ENCODE measurements at regions not wholly inside any gene's neighbourhood (a gene's known extent, or its start where the extent isn't known, plus 50 kb on each side); places are given as distances from the start of the nearest gene placed in this dataset.

- no peak overlapping the region for H3K4me3 ChIP-seq (ENCODE audit: low read depth, low read length)
- no peak for DNase-seq (ENCODE audit: low read depth)
Observed at GRCh38 chr19:31166206-31166605, 183.0 kb downstream of the TSHZ3 start.

DNA sequence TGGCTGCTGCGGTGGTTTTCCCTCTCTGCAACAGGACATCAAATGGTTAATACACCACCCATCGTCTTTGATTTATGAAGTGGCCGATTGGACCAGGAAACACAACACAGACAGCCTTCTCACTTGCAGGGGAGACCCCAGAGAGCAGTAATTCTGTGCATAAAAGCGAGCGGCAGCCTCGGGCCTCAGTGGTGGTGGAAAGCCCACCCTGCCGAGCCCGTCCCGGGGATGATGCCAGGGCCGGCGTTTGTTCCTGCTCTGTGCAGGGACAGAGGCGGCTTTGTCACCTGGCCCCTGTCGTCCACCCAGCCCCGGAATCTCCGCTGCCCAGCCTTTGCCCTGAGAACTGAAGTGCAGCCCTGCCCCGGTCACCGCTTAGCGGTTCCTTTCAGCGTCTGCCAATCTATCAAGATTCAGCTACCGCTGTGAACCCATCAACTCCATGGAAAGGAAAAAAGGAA is 184.4 kb downstream of the TSHZ3 start:
- no peak overlapping the region for H3K4me3 ChIP-seq (ENCODE audit: low read depth, low read length)
- DNase-seq (ENCODE audit: low read depth): no peak

GRCh38 chr19:31160336-31160926 is 188.8 kb downstream of the TSHZ3 start:
- peak; percentile 57 for DNase-seq (ENCODE audit: low read depth)
- no peak overlapping the region for H3K4me3 ChIP-seq (ENCODE audit: low read depth, low read length)

GRCh38 chr19:31154021-31154420 is 195.2 kb downstream of the TSHZ3 start:
- DNase-seq (ENCODE audit: low read depth): no peak

GRCh38 chr19:31152906-31153305 is 196.3 kb downstream of the TSHZ3 start:
- DNase-seq (ENCODE audit: low read depth): no peak
- H3K4me3 ChIP-seq (ENCODE audit: low read depth, low read length): no peak overlapping the region

More at GRCh38 chr19:31154021-31154420, 195.2 kb downstream of the TSHZ3 start:
- H3K4me3 ChIP-seq (ENCODE audit: low read depth, low read length): no peak overlapping the region

- H3K4me3 ChIP-seq (ENCODE audit: low read depth, low read length): no peak overlapping the region
- DNase-seq (ENCODE audit: low read depth): no peak
Observed at GRCh38 chr19:31149441-31149941, 199.7 kb downstream of the TSHZ3 start.

DNA sequence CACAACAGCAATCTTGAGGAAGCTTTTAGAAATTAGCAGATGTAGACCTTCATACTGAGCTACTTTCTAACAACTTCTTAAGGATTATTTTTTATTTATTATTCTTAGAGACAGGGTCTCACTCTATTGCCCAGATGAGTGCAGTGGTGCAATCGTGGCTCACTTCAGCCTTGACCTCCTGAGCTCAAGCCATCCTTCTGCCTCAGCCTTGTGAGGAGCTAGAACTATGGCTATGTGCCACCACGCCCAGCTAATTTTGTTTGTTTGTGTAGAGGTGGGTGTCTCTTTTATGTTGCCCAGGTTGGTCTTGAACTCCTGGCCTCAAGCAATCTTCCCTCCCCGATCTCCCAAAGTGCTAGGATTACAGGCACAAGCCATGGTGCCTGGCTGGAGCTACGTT is 200.6 kb downstream of the TSHZ3 start:
- H3K4me3 ChIP-seq (ENCODE audit: low read depth, low read length): no peak overlapping the region
- no peak for DNase-seq (ENCODE audit: low read depth)

DNA sequence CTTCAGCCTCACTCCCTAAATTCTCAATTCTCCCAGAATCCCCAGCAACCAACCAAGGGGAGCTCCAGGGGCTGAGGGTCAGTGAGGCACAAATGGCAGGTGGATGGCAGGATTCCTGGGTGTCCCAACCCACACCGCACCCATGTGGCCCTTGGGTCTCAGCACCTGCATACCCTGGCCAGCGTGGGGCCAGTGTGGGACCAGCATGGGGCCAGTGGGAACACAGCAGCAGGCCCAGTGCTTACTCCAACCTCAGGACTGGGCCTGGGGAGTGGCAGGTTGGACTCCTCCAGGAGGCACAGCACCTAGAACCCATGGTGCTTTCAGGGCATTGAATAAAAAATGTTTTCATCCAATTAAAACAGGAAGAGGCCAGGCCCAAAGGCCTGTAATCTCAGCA is 202.0 kb downstream of the TSHZ3 start:
- no peak for DNase-seq (ENCODE audit: low read depth)
- no peak overlapping the region for H3K4me3 ChIP-seq (ENCODE audit: low read depth, low read length)

DNA sequence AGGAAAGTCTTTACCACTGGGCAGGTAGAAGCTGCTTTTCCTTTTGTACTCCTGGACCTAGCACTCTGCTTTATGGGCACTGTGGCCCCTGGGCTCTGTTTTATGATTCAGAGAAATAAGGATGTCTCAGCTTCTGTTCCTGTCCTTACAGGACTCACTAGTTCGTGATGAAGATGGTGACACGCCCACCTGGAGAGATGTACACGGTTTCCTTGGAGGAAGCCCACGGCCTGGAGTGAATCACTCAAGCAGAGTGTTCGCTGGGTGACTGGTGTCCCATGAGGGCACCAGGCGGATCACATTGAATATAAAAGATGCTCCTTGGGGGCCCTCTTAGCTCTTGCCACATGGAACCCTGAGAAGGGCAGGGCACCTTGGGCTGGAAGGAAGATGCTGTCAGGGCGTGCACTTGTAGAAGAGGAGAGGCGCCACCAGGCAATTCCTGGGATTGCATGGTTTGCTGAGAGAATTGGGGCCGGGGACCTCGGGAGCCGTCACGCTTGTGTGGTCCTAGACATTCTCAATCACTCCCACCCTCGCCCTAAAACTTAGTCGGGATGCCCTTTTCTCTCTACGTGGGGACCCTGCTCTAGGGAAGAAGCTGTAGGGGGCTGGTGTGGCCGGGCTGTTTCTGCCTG is 202.6 kb downstream of the TSHZ3 start:
- H3K4me3 ChIP-seq (ENCODE audit: low read depth, low read length): no peak overlapping the region

DNA sequence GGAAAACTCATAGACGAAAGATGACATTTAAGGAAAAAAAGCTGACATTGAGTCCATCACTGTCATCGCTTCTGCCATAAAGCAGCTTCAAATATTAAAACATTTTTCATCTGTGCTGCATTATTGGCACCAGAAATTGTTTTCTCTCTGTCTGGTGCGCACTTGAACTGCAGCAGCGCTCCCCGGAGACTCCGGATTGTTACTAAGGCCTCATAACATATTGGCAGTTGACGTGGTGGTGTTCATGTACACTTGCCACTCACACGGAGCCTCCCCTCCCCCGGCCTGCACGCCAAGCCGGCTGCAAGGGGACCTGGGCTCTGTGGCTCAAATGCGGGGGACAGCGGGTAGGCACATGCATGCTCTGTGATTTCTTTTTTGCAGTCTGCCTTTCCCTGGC is 203.2 kb downstream of the TSHZ3 start:
- H3K4me3 ChIP-seq (ENCODE audit: low read depth, low read length): no peak overlapping the region
- DNase-seq (ENCODE audit: low read depth): no peak

More for the DNA sequence above, 202.6 kb downstream of the TSHZ3 start:
- DNase-seq (ENCODE audit: low read depth): no peak

DNA sequence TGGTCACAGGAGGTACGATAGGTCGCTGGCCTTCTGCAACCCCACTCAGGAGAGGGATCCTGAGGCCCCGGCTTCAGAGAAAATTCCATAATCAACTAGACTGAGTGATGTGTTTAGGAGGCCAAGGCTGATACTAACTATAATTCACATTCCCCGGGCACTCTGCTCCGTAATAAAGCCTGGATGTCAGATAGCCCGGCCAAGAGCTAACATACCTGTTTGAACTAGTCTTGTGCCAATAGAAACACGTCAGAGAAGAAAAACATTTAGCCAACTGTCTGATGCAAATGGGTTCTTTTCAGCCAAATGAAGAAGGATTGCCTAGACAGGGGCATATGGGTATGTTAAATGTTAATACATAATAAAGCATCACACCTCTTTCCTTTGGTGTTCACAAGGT is 204.2 kb downstream of the TSHZ3 start:
- no peak overlapping the region for H3K4me3 ChIP-seq (ENCODE audit: low read depth, low read length)
- DNase-seq (ENCODE audit: low read depth): no peak

DNA sequence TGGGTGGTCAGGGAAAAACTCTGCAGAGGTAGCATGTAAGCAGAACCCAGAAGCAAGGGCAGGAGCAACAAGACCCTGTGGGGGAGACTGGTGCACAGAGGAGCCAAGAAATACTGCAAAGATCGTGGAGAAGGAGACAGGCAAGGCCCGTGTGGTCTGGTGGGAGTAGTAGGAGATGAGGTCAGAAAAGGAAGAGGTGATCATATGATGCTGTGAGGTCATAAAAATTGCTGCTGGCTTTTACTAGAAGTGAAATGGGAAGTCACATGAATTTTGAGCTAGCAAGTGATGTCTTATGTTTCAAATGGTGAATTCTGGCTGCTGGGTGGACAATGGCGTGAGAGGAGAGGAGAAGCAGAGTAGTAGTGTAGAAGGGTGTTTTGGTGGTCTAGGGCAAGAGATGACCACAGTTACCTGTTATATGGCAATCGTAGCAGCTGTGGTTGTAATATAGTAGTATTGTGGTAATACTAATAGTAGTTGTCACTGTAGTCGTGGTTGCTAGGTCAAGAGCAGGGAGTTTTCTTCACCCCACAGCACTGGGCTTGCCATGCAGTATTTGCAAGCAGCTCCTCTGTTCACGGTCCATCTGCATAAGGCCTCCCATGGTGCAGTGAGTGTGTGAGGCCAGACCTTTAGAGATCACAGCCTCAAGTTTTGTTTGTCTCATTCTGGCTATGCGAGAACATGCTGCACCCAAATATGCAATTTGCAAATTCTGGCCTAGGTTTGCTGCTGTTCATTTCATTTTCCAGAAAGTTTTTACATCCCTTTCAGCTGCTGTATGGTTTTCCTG is 205.0 kb downstream of the TSHZ3 start:
- no peak overlapping the region for H3K4me3 ChIP-seq (ENCODE audit: low read depth, low read length)
- no peak for DNase-seq (ENCODE audit: low read depth)

GRCh38 chr19:31141301-31141700 is 207.9 kb downstream of the TSHZ3 start:
- DNase-seq (ENCODE audit: low read depth): no peak
- H3K4me3 ChIP-seq (ENCODE audit: low read depth, low read length): no peak overlapping the region

DNA sequence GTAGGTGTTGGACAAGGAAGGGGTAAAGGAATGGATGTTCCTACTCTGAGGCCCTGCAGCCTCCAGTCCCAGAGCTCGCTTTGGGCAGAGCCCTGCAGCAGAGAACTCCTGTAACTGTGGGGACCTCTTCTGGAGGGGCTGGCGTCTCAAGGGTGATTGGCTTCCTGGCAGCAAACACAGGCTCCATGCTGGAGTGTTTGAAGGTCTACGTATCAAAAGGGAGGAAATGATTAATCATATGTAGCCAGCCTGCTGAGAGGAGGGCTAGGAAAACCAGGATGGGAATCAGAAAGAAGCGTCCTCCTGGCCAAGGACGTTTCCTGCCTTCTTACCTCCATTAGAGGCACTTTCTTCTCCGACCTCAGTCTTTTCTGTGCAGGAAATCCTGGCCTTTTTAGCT is 208.5 kb downstream of the TSHZ3 start:
- H3K4me3 ChIP-seq (ENCODE audit: low read depth, low read length): no peak overlapping the region
- no peak for DNase-seq (ENCODE audit: low read depth)

- H3K4me3 ChIP-seq (ENCODE audit: low read depth, low read length): no peak overlapping the region
- peak; percentile 57 for DNase-seq (ENCODE audit: low read depth)
Observed at GRCh38 chr19:31139871-31140505, 209.2 kb downstream of the TSHZ3 start.

GRCh38 chr19:31138077-31138476 is 211.2 kb downstream of the TSHZ3 start:
- no peak for DNase-seq (ENCODE audit: low read depth)
- H3K4me3 ChIP-seq (ENCODE audit: low read depth, low read length): no peak overlapping the region

DNA sequence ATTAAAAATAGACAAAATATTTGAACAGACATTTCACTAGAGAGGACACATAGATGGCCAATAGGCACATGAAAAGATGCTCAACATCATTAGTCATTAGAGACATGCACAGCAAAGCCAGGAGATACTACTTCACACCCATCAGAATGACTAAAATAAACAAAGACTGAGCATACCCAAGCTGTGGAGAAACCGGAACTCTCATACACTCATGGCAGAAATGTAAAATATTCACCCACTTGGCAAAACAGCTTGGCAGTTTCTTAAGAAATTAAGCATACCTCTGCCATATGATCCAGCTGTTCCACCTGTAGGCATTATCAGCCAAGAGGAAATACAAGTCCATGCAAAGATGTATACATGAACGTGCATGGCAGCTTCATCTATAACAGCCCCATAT is 213.4 kb downstream of the TSHZ3 start:
- DNase-seq (ENCODE audit: low read depth): no peak
- H3K4me3 ChIP-seq (ENCODE audit: low read depth, low read length): no peak overlapping the region

DNA sequence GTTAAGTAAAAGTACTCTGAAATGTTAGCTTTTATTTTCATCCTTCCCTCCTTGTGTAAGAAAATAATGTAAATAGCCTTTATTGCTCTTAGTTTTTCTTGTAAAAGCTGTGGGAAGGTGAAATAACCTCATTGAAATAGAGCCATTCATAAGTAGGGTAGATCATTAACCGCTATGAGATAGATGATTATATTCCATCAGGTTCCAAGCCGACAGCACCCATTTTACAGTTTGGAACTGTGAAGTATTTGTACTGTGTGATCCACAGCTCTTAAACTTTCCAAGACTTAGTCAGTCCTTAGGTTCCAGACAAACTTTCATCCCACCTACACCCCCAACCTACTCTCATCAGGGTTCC is 216.5 kb downstream of the TSHZ3 start:
- no peak overlapping the region for H3K4me3 ChIP-seq (ENCODE audit: low read depth, low read length)
- DNase-seq (ENCODE audit: low read depth): no peak

GRCh38 chr19:31128291-31128690 is 220.9 kb downstream of the TSHZ3 start:
- DNase-seq (ENCODE audit: low read depth): no peak
- no peak overlapping the region for H3K4me3 ChIP-seq (ENCODE audit: low read depth, low read length)
